Heart right ventricle (tissue), 16 donors: ENCODE measurements at regions not wholly inside any gene's neighbourhood (a gene's known extent, or its start where the extent isn't known, plus 50 kb on each side); places are given as distances from the start of the nearest gene placed in this dataset.
A peak's percentile ranks its signal among the peaks of the same experiment; 100 is the strongest.

Experiments used
- ATAC-seq, 8 donors: fragments of 200-7000 bp; cut with Tn5 transposase; one replicate each; pipeline ENCODE4 v1.9.1; 2020; ENCODE audit warnings: mild to moderate bottlenecking in 8 of 8, moderate library complexity in 8 of 8, moderate number of reproducible peaks in 1 of 8
- DNase-seq, 2 donors: peaks; one replicate each; pipeline ENCODE4 v3.0.0-alpha.2; 2020
- H3K27ac ChIP-seq, 10 donors: fragments of 200-600 bp; sonication (generic) in 2 of 10; one replicate each; pipeline versions ENCODE4 v1.5.0 to v1.8.0; 2020 to 2022; ENCODE audit warnings: mild to moderate bottlenecking in 3 of 10
- H3K27me3 ChIP-seq, 7 donors: fragments of 200-600 bp; one replicate each; pipeline ENCODE4 v1.8.0; 2021 to 2022; ENCODE audit warnings: mild to moderate bottlenecking in 2 of 7
- H3K36me3 ChIP-seq, 9 donors: fragments of 200-600 bp; sonication (generic) in 1 of 9; one replicate each; pipeline versions ENCODE4 v1.5.0 to v1.8.0; 2020 to 2022; ENCODE audit warnings: mild to moderate bottlenecking in 2 of 9
- H3K4me1 ChIP-seq, 9 donors: fragments of 200-600 bp; sonication (generic) in 1 of 9; one replicate each; pipeline versions ENCODE4 v1.5.0 to v1.8.0; 2020 to 2022; ENCODE audit warnings: mild to moderate bottlenecking in 4 of 9
- H3K4me3 ChIP-seq, 10 donors: fragments of 200-600 bp; sonication (generic) in 2 of 10; one replicate each; pipeline versions ENCODE4 v1.5.0 to v1.8.0; 2020 to 2022; ENCODE audit warnings: mild to moderate bottlenecking in 7 of 10, moderate library complexity in 2 of 10
- H3K9me3 ChIP-seq, 11 donors: fragments of 200-600 bp in 10 of 11; sonication (generic) in 2 of 11; one replicate each; pipeline versions ENCODE4 v1.5.0 to v1.8.0; 2013 to 2022; ENCODE audit warnings: mild to moderate bottlenecking in 2 of 11, control low read depth in 1 of 11, moderate library complexity in 1 of 11
- CTCF ChIP-seq, 9 donors: fragments of 200-600 bp; sonication (generic) in 2 of 9; IDR thresholded peaks; one replicate each; pipeline versions ENCODE4 v1.5.0 to v1.8.0; 2021 to 2022; ENCODE audit warnings: antibody characterized with exemption in 9 of 9, mild to moderate bottlenecking in 5 of 9, moderate library complexity in 1 of 9
- WGBS, 2 donors: extraction: QIAGEN DNeasy Blood & Tissue Kit; methylation state at CpG; one replicate each; pipeline ENCODE4 v1.1.7; 2013; ENCODE audit warnings: inconsistent platforms in 1 of 2; 5-methylcytosine and 5-hydroxymethylcytosine counted together
- intact Hi-C, 10 donors: fragments of 100-400 bp; cut with DNase I; formaldehyde crosslinking; loops; one replicate each; pipeline versions ENCODE4 v1.11.1 to v1.14.2; 2022
- donor health status: Arrhythmogenic right ventricular cardiomyopathy.
- donor health status: ischemic (EF 13 %, LVEDD 7.1; RV severe dilation, severe dysfunction).
- donor health status: healthy with polysubstance abuse.
- donor health status: DM: no; HTN: yes; CAD: no.
- donor health status: DM: no; HTN: no; CAD: no.
- donor health status: ischemic (EF 25% LVEDD 6.9; RV normal size, moderate dysfunction).
- donor health status: ischemic (EF 25% LVEDD 5.7; RV mildly dilated, moderate dysfunction).
- donor health status: healthy.
- donor health status: DM: yes; HTN: yes; CAD: no.
- donor health status: Ischemic cardiomyopathy.
- donor health status: ischemic (EF 35%, LVEDD 5.7; RV mildly dilated, moderate dysfunction).
- donor health status: nonischemic (EF 11% LVEDD 7.7; RV severe dilation, severe dysfunction).
- donor health status: DM: yes; HTN: yes; CAD: no.
- donor health status: PGD.
- donor health status: ischemic (EF 29% LVEDD 5.4; RV normal size, mild dysfunction).
- donor health status: nonischemic (EF 23%, LVEDD 6.1; RV moderate dilation, normal function).

- intact Hi-C loops, result loop anchor here in 6 of 10 donors (1.0 to 5.0 kb wide), 6 partner anchors 1268 to 1290 kb away; no protein-coding TSS in a partner anchor
- Histone ChIP-seq H3K4me3 (no peak overlapping the region), H3K9me3 (no peaks in the 10 kb centered on the region), H3K27ac (no peak overlapping the region), H3K4me1 (peaks cover 0 to 13% (median 0%) of the 10 kb centered on the region in 9 donors), H3K27me3 (no peaks in the 10 kb centered on the region), H3K36me3 (no peaks in the 10 kb centered on the region)
- WGBS, 2 donors, result 73 to 74% methylated on average over 7 of the region's 7 CpGs
- DNase-seq (no peak), ATAC-seq (no peak)
- peak in 1 of 9 donors; percentile 0 for TF ChIP-seq CTCF (IDR thresholded peaks at IDR 0.05)
These were observed 52.5 kb upstream of the PLEKHG7 start for GRCh38 chr12:92650228-92650822.

GRCh38 chr12:92649511-92650227, 53.1 kb upstream of the PLEKHG7 start:
- TF ChIP-seq CTCF (IDR thresholded peaks at IDR 0.05), result peak in 8 of 9 donors; percentile 59 to 79 (median 72)
- no peaks in the 10 kb centered on the region for H3K27me3 ChIP-seq
- peaks cover 0 to 13% (median 0%) of the 10 kb centered on the region in 9 donors for H3K4me1 ChIP-seq
- DNase-seq, result peak in 1 of 2 donors; percentile 74
- H3K27ac ChIP-seq, result no peak overlapping the region
- intact Hi-C loops, result loop anchor here in 7 of 10 donors (1.0 to 10.0 kb wide), 9 partner anchors 845 to 1289 kb away; no protein-coding TSS in a partner anchor
- WGBS, 2 donors, result 40 to 47% methylated on average over 11 of the region's 11 CpGs
- H3K4me3 ChIP-seq, result no peak overlapping the region
- H3K36me3 ChIP-seq, result no peaks in the 10 kb centered on the region
- ATAC-seq, result peak; percentile 80 to 95 (median 88)
- H3K9me3 ChIP-seq, result peaks cover 0 to 4% (median 0%) of the 10 kb centered on the region in 11 donors

GRCh38 chr12:92648242-92649031, 54.4 kb upstream of the PLEKHG7 start:
- Histone ChIP-seq H3K9me3 (peaks cover 0 to 10% (median 0%) of the 10 kb centered on the region in 11 donors), H3K4me3 (no peak overlapping the region), H3K27me3 (no peaks in the 10 kb centered on the region), H3K27ac (no peak overlapping the region), H3K36me3 (no peaks in the 10 kb centered on the region), H3K4me1 (peaks cover 0 to 13% (median 0%) of the 10 kb centered on the region in 9 donors)
- no peak for TF ChIP-seq CTCF (IDR thresholded peaks at IDR 0.05)
- no peak for ATAC-seq
- 82 to 86% methylated on average over 6 of the region's 6 CpGs for WGBS, 2 donors
- DNase-seq, result no peak
- intact Hi-C loops, result loop anchor here in 3 of 10 donors (5.0 to 10.0 kb wide), 4 partner anchors 844 to 1286 kb away; no protein-coding TSS in a partner anchor

GRCh38 chr12:92641291-92641690, 61.5 kb upstream of the PLEKHG7 start:
- no peak for DNase-seq
- Histone ChIP-seq H3K27me3 (no peaks in the 10 kb centered on the region), H3K4me1 (no peaks in the 10 kb centered on the region), H3K27ac (no peak overlapping the region), H3K36me3 (no peaks in the 10 kb centered on the region), H3K9me3 (peaks cover 0 to 10% (median 0%) of the 10 kb centered on the region in 11 donors), H3K4me3 (no peak overlapping the region)
- intact Hi-C loops, result loop anchor here in 3 of 10 donors (10.0 kb wide), 3 partner anchors 836 to 1276 kb away; no protein-coding TSS in a partner anchor
- no peak for TF ChIP-seq CTCF (IDR thresholded peaks at IDR 0.05)
- no peak for ATAC-seq
- 0 to 46% methylated on average over 1 of the region's 1 CpG for WGBS, 2 donors
